UCSD-AML1 (cell line): ENCODE measurements at regions not wholly inside any gene's neighbourhood (a gene's known extent, or its start where the extent isn't known, plus 50 kb on each side); places are given as distances from the start of the nearest gene placed in this dataset.

Source experiments
- DNase-seq: peaks from one replicate; lab custom pipeline; 2025; ENCODE audit not compliant: unreplicated experiment; lab: John Stamatoyannopoulos, UW

DNA sequence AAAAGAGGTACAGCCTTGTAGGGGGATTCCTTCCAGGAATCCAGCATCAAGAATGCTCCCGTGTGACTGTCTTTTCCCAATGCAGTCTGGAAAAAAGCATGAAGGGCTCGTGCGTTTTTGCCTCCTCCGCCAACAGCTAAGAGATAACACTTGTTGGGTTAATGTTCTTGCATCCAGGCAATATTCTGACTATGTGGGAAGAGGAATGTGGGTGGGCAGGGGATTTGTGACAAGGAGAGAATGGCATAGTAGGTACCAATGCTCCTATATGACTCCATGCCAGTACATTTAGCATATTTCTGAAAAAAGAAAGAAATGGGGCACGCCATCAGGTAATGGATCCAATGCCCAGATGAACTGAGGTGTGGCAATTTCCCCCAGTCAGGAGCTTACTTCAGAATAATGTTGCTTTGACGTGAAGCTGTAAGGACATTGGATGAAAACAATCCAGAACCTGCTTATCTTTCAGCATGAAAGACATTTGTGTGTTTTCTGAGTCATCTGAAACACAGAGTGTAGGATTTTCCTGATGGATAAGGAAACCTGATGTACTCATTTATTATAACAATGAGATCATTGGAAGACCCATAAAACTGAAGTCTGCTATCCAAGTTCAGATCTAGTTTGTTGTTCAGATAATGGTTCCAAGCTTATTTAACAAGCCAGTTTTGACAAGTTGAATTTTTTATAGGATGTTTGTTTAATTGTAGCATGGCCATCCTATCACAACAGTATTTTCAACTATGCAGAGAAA, 105.5 kb downstream of the LYPLAL1 start:
- DNase-seq, result no peak

GRCh38 chr1:219278288-219278687, 104.6 kb downstream of the LYPLAL1 start:
- DNase-seq, result no peak

GRCh38 chr1:219277304-219278105, 103.8 kb downstream of the LYPLAL1 start:
- no peak for DNase-seq

DNA sequence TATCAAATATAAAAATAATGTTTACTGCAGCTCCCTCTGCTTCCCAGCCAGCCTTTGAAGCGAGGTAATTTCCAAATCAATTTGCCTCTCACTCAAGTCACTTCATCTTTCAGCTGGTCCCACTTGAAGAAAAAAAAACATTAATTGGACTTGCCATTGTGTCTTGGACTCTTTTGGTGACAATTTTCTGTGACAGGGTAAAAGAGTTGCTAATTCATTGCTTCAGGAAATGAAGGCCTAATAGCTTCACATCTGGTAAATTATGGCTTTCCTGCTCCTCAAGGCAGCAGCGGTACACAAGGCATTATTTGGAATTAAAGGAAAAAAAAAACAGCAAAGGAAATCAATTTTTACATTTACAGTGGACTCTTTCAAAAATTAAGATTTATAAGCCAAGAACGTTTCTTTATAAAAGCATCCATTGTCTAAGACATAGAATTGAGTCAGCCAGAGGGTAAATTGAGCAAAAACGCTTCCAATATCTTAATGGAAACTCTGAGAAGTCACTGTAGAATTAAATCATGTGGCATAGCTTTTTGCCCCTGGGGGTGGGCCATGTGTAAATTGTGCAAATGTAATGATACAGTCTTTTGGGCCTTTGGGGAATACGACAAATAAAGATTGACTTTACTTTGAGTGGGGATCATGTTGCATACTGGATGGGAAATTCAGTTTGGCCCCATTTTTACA, 102.5 kb downstream of the LYPLAL1 start:
- DNase-seq, result no peak

GRCh38 chr1:219273088-219273686, 99.5 kb downstream of the LYPLAL1 start:
- no peak for DNase-seq

GRCh38 chr1:219271818-219272535, 98.3 kb downstream of the LYPLAL1 start:
- DNase-seq, result no peak

DNA sequence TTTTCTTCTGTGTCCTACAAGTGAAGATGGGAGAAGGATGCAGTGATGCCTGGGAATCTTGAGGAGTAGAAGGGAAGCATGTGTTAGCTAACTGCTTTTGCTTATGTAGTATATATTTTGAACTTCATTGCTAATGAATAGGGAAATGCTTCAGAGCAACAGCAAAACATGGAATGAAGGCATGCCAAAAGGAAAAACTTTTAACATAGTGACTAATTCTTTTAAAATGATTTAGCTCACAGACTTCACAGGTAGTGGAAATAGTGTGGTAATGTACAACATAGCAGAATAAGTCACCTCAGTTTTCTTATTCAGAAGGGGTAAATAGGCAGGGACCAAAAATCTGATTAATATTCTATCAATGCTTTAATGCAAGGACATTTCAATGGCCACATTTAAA, 95.5 kb downstream of the LYPLAL1 start:
- no peak for DNase-seq

GRCh38 chr1:219266524-219266923, 92.8 kb downstream of the LYPLAL1 start:
- no peak for DNase-seq

- DNase-seq, result no peak
Measured at GRCh38 chr1:219265026-219265515, 91.4 kb downstream of the LYPLAL1 start.

- DNase-seq, result no peak
Measured at GRCh38 chr1:219264561-219264960, 90.9 kb downstream of the LYPLAL1 start.
